ENCODE measurements at regions not wholly inside any gene's neighbourhood (a gene's known extent, or its start where the extent isn't known, plus 50 kb on each side); places are given as distances from the start of the nearest gene placed in this dataset.

GRCh38 chr15:77550301-77551251 lies 82.1 kb downstream of the LINGO1 start:
- 79 to 89% (median 83%) methylated on average over 8 to 13 of the region's 13 CpGs for WGBS, 5 donors
- Histone ChIP-seq H3K9me3 (no peaks in the 10 kb centered on the region), H3K27ac (no peak overlapping the region), H3K36me3 (no peaks in the 10 kb centered on the region), H3K27me3 (replicated peaks in 1 of 7) (no peaks in the 10 kb centered on the region), H3K4me1 (peaks cover 0 to 20% (median 8%) of the 10 kb centered on the region in 6 donors), H3K4me3 (no peak overlapping the region)
- intact Hi-C loops (cut with DNase I; ENCODE audit: low total_unique reads), result no loop called here
- TF ChIP-seq POLR2A (IDR thresholded peaks at IDR 0.05) (no peak), CTCF (IDR thresholded peaks at IDR 0.05 in 8 of 11, conservative IDR thresholded peaks at IDR 0.05 in 3 of 11) (no peak), POLR2AphosphoS5 (IDR thresholded peaks at IDR 0.05) (no peak)
- no peak for DNase-seq

- intact Hi-C loops (cut with DNase I; ENCODE audit: low total_unique reads), result loop anchor here (10.0 kb wide), 1 partner anchor 525 kb away; no protein-coding TSS in a partner anchor
- H3K9me3 ChIP-seq, result no peaks in the 10 kb centered on the region
- H3K4me1 ChIP-seq, result peaks cover 0 to 23% (median 8%) of the 10 kb centered on the region in 6 donors
- no peak overlapping the region for H3K4me3 ChIP-seq
- 84 to 89% (median 88%) methylated on average over 4 to 5 of the region's 5 CpGs for WGBS, 5 donors
- H3K27me3 ChIP-seq (replicated peaks in 1 of 7), result no peaks in the 10 kb centered on the region
- TF ChIP-seq POLR2AphosphoS5 (IDR thresholded peaks at IDR 0.05), result no peak
- no peak for TF ChIP-seq CTCF (IDR thresholded peaks at IDR 0.05 in 8 of 11, conservative IDR thresholded peaks at IDR 0.05 in 3 of 11)
- no peak for TF ChIP-seq POLR2A (IDR thresholded peaks at IDR 0.05)
- DNase-seq, result no peak
- no peak overlapping the region for H3K27ac ChIP-seq
- no peaks in the 10 kb centered on the region for H3K36me3 ChIP-seq
Measured at GRCh38 chr15:77549576-77550288, 83.0 kb downstream of the LINGO1 start.

GRCh38 chr15:77548589-77549557 lies 83.8 kb downstream of the LINGO1 start:
- no peak overlapping the region for H3K27ac ChIP-seq
- H3K4me1 ChIP-seq, result peaks cover 1 to 27% (median 11%) of the 10 kb centered on the region in 6 donors
- TF ChIP-seq POLR2AphosphoS5 (IDR thresholded peaks at IDR 0.05), result no peak
- no peak for TF ChIP-seq CTCF (IDR thresholded peaks at IDR 0.05 in 8 of 11, conservative IDR thresholded peaks at IDR 0.05 in 3 of 11)
- no peak for TF ChIP-seq POLR2A (IDR thresholded peaks at IDR 0.05)
- no peaks in the 10 kb centered on the region for H3K27me3 ChIP-seq (replicated peaks in 1 of 7)
- no peaks in the 10 kb centered on the region for H3K36me3 ChIP-seq
- DNase-seq, result no peak
- H3K4me3 ChIP-seq, result no peak overlapping the region
- no peaks in the 10 kb centered on the region for H3K9me3 ChIP-seq
- 60 to 78% (median 70%) methylated on average over 14 to 23 of the region's 23 CpGs for whole genome bisulfite sequencing, 5 donors
- intact Hi-C loops (cut with DNase I; ENCODE audit: low total_unique reads), result loop anchor here (10.0 kb wide), 1 partner anchor 524 kb away; no protein-coding TSS in a partner anchor
